Midbrain (tissue), 1 donor: ENCODE measurements at regions not wholly inside any gene's neighbourhood (a gene's known extent, or its start where the extent isn't known, plus 50 kb on each side); places are given as distances from the start of the nearest gene placed in this dataset.

ENCODE experiments used
- DNase-seq: peaks from one replicate; lab custom pipeline; 2025; lab: John Stamatoyannopoulos, UW

GRCh38 chr2:40809156-40809555 is 357.3 kb upstream of the SLC8A1 start:
- no peak for DNase-seq

- DNase-seq: no peak
Measured at GRCh38 chr2:40814616-40815015, 362.7 kb upstream of the SLC8A1 start.

- DNase-seq: no peak
Measured at GRCh38 chr2:40820319-40820718, 368.4 kb upstream of the SLC8A1 start.

GRCh38 chr2:40823478-40823877 is 371.6 kb upstream of the SLC8A1 start:
- DNase-seq: no peak

GRCh38 chr2:40824278-40824677 is 372.4 kb upstream of the SLC8A1 start:
- no peak for DNase-seq

GRCh38 chr2:40827392-40827791 is 375.5 kb upstream of the SLC8A1 start:
- DNase-seq: no peak

- no peak for DNase-seq
Measured at GRCh38 chr2:40831321-40831873, 379.5 kb upstream of the SLC8A1 start.

GRCh38 chr2:40841856-40842255 is 390.0 kb upstream of the SLC8A1 start:
- no peak for DNase-seq

- DNase-seq: no peak
Measured at GRCh38 chr2:40844353-40845277, 392.7 kb upstream of the SLC8A1 start.

GRCh38 chr2:40851661-40852060 is 399.8 kb upstream of the SLC8A1 start:
- DNase-seq: no peak

GRCh38 chr2:40859617-40860016 is 407.7 kb upstream of the SLC8A1 start:
- DNase-seq: no peak

GRCh38 chr2:40867829-40868228 is 415.9 kb upstream of the SLC8A1 start:
- no peak for DNase-seq

- no peak for DNase-seq
Measured at GRCh38 chr2:40872580-40872979, 420.7 kb upstream of the SLC8A1 start.

- no peak for DNase-seq
Measured at GRCh38 chr2:40874380-40874779, 422.5 kb upstream of the SLC8A1 start.

GRCh38 chr2:40877734-40878288 is 425.9 kb upstream of the SLC8A1 start:
- DNase-seq: no peak

GRCh38 chr2:40879305-40879704 is 427.4 kb upstream of the SLC8A1 start:
- DNase-seq: no peak

GRCh38 chr2:40886100-40886499 is 434.2 kb upstream of the SLC8A1 start:
- DNase-seq: no peak

GRCh38 chr2:40886655-40887054 is 434.8 kb upstream of the SLC8A1 start:
- no peak for DNase-seq

GRCh38 chr2:40896358-40896757 is 444.5 kb upstream of the SLC8A1 start:
- DNase-seq: no peak

- DNase-seq: no peak
Measured at GRCh38 chr2:40914666-40915065, 462.8 kb upstream of the SLC8A1 start.

- no peak for DNase-seq
Measured at GRCh38 chr2:40915651-40916050, 463.8 kb upstream of the SLC8A1 start.

GRCh38 chr2:40935349-40935748 is 483.5 kb upstream of the SLC8A1 start:
- DNase-seq: no peak

GRCh38 chr2:40937284-40937683 is 485.4 kb upstream of the SLC8A1 start:
- DNase-seq: no peak
